H1 (cell line): ENCODE measurements at regions not wholly inside any gene's neighbourhood (a gene's known extent, or its start where the extent isn't known, plus 50 kb on each side); places are given as distances from the start of the nearest gene placed in this dataset.

ENCODE experiments used
- CTCF ChIA-PET: fragments of 300-600 bp; sonication (Branson Sonifier 250); formaldehyde crosslinking; loops from one replicate; lab custom pipeline; 2021; ENCODE audit not compliant: partially characterized antibody; lab: Charles Lee
- POLR2A ChIA-PET: fragments of 300-600 bp; sonication (Branson Sonifier 250); formaldehyde crosslinking; loops from one replicate; lab custom pipeline; 2021; ENCODE audit warnings: inconsistent platforms; ENCODE audit not compliant: partially characterized antibody; lab: Charles Lee
- DNase-seq, 2 experiments: peaks; one replicate each; pipeline versions ENCODE4 v3.0.0 to v3.0.0-alpha.2; 2010 to 2022; ENCODE audit warnings: low spot score in 2 of 2, low read depth in 1 of 2, mixed read lengths in 1 of 2
- FAIRE-seq: peaks from 2 replicates; lab custom pipeline; 2011; peaks lifted over from hg19 to GRCh38; lab: Jason Lieb, UNC
- H2AFZ ChIP-seq: 2 replicates; pipeline ENCODE4 v1.8.1; 2012; ENCODE audit warnings: low read length, inconsistent platforms
- H2AK5ac ChIP-seq: 2 replicates; pipeline ENCODE4 v1.6.1; 2013; ENCODE audit warnings: low read depth, low read length
- H2BK120ac ChIP-seq: replicated peaks from 2 replicates; pipeline ENCODE3; 2013; ENCODE audit warnings: low read depth, low read length, inconsistent platforms
- H2BK12ac ChIP-seq: 2 replicates; pipeline ENCODE4 v1.6.1; 2013; ENCODE audit warnings: low read depth, low read length
- H2BK15ac ChIP-seq: 2 replicates; pipeline ENCODE4 v1.6.1; 2013; ENCODE audit warnings: low read length
- H2BK20ac ChIP-seq: 2 replicates; pipeline ENCODE4 v1.6.1; 2013; ENCODE audit warnings: low read length
- H2BK5ac ChIP-seq: 2 replicates; pipeline ENCODE4 v1.6.1; 2013; ENCODE audit warnings: low read depth, low read length
- H3K14ac ChIP-seq: 2 replicates; pipeline ENCODE4 v1.6.1; 2013; ENCODE audit warnings: inconsistent platforms; ENCODE audit not compliant: insufficient read length
- H3K18ac ChIP-seq: 2 replicates; pipeline ENCODE4 v1.6.1; 2013; ENCODE audit warnings: low read length; ENCODE audit errors: extremely low read depth
- H3K23ac ChIP-seq: 2 replicates; pipeline ENCODE4 v1.6.1; 2013; ENCODE audit warnings: inconsistent platforms; ENCODE audit not compliant: insufficient read length
- H3K23me2 ChIP-seq: 2 replicates; pipeline ENCODE4 v1.6.1; 2013; ENCODE audit warnings: low read depth, low read length
- H3K27ac ChIP-seq: 2 replicates; pipeline ENCODE4 v1.6.1; 2011; ENCODE audit warnings: low read depth, low read length, inconsistent platforms
- H3K27me3 ChIP-seq, 4 experiments: replicated peaks in 1 of 4; 1 replicate in 1 of 4; 2 replicates in 3 of 4; pipeline versions ENCODE4 v1.6.1 to v1.8.1; 2011 to 2013; ENCODE audit warnings: low read length in 3 of 4, mild to moderate bottlenecking in 3 of 4, inconsistent platforms in 2 of 4, mixed read lengths in 2 of 4, moderate library complexity in 1 of 4; ENCODE audit not compliant: control insufficient read depth in 3 of 4, insufficient read depth in 3 of 4; ENCODE audit errors: extremely low read depth in 1 of 4
- H3K36me3 ChIP-seq, 4 experiments: 2 replicates each; pipeline versions ENCODE4 v1.6.1 to v1.8.1; 2011 to 2013; ENCODE audit warnings: mild to moderate bottlenecking in 4 of 4, low read length in 3 of 4, moderate library complexity in 2 of 4, control low read depth in 1 of 4, inconsistent platforms in 1 of 4; ENCODE audit not compliant: insufficient read depth in 4 of 4, control insufficient read depth in 2 of 4
- H3K4ac ChIP-seq: replicated peaks from 2 replicates; pipeline ENCODE3; 2013; ENCODE audit warnings: low read length, low read depth, mixed read lengths, inconsistent platforms; ENCODE audit not compliant: insufficient read length
- H3K4me1 ChIP-seq, 4 experiments: replicated peaks in 1 of 4; 1 replicate in 1 of 4; 2 replicates in 3 of 4; pipeline versions ENCODE4 v1.6.1 to v1.8.1; 2011 to 2013; ENCODE audit warnings: low read length in 3 of 4, inconsistent platforms in 2 of 4, mixed read lengths in 1 of 4; ENCODE audit not compliant: insufficient read depth in 4 of 4, control insufficient read depth in 3 of 4
- H3K4me2 ChIP-seq, 2 experiments: 2 replicates each; pipeline versions ENCODE4 v1.6.1 to v1.8.1; 2011 to 2013; ENCODE audit warnings: low read depth in 2 of 2, low read length in 2 of 2, control low read depth in 1 of 2, inconsistent platforms in 1 of 2, mild to moderate bottlenecking in 1 of 2; ENCODE audit not compliant: insufficient read depth in 1 of 2
- H3K4me3 ChIP-seq, 4 experiments: fragments of 200-600, 300-600 bp in 1 of 4; sonication (generic), shearing (Covaris generic), sonication (Bioruptor Twin) in 1 of 4; 2 replicates each; pipeline versions ENCODE4 v1.5.1 to v1.8.1; 2011 to 2016; ENCODE audit warnings: low read length in 4 of 4, low read depth in 3 of 4, control low read depth in 2 of 4, inconsistent platforms in 2 of 4, mild to moderate bottlenecking in 2 of 4, mixed read lengths in 1 of 4, moderate library complexity in 1 of 4; ENCODE audit not compliant: insufficient read depth in 2 of 4; ENCODE audit errors: extremely low read depth in 1 of 4
- H3K56ac ChIP-seq: replicated peaks from 2 replicates; pipeline ENCODE3; 2013; ENCODE audit warnings: low read depth, mild to moderate bottlenecking, mixed read lengths, low read length, inconsistent platforms; ENCODE audit not compliant: insufficient read length
- H3K79me1 ChIP-seq: 2 replicates; pipeline ENCODE4 v1.6.1; 2013; ENCODE audit warnings: low read depth, low read length, control low read depth
- H3K79me2 ChIP-seq, 2 experiments: 2 replicates each; pipeline versions ENCODE4 v1.6.1 to v1.8.1; 2012 to 2013; ENCODE audit warnings: low read length in 2 of 2, mild to moderate bottlenecking in 2 of 2, inconsistent platforms in 1 of 2; ENCODE audit not compliant: insufficient read depth in 2 of 2, control insufficient read depth in 1 of 2
- H3K9ac ChIP-seq, 4 experiments: replicated peaks in 1 of 4; 1 replicate in 1 of 4; 2 replicates in 3 of 4; pipeline versions ENCODE4 v1.6.1 to v1.8.1; 2011 to 2013; ENCODE audit warnings: low read depth in 3 of 4, low read length in 3 of 4, control low read depth in 2 of 4, mild to moderate bottlenecking in 2 of 4, moderate library complexity in 2 of 4, inconsistent platforms in 1 of 4; ENCODE audit errors: extremely low read depth in 1 of 4
- H3K9me3 ChIP-seq, 2 experiments: 2 replicates each; pipeline versions ENCODE4 v1.6.1 to v1.8.1; 2012 to 2013; ENCODE audit warnings: mild to moderate bottlenecking in 2 of 2, moderate library complexity in 2 of 2, control low read depth in 1 of 2, inconsistent platforms in 1 of 2, low read depth in 1 of 2, low read length in 1 of 2, mixed read lengths in 1 of 2; ENCODE audit not compliant: insufficient read depth in 2 of 2
- H4K20me1 ChIP-seq, 2 experiments: replicated peaks in 1 of 2; 2 replicates each; pipeline versions ENCODE3 to v1.8.1; 2011 to 2013; ENCODE audit warnings: inconsistent platforms in 2 of 2, low read length in 2 of 2, mild to moderate bottlenecking in 1 of 2; ENCODE audit not compliant: insufficient read depth in 2 of 2, control insufficient read depth in 1 of 2
- H4K5ac ChIP-seq: 2 replicates; pipeline ENCODE4 v1.6.1; 2013; ENCODE audit warnings: low read length, low read depth, mixed read lengths, inconsistent platforms; ENCODE audit not compliant: insufficient read length
- H4K8ac ChIP-seq: 2 replicates; pipeline ENCODE4 v1.8.0; 2013; ENCODE audit warnings: mild to moderate bottlenecking, moderate library complexity, low read length, inconsistent platforms; ENCODE audit not compliant: insufficient read depth; ENCODE audit errors: extremely low read depth
- H4K91ac ChIP-seq: replicated peaks from 2 replicates; pipeline ENCODE3; 2013; ENCODE audit warnings: low read length, mixed read lengths, inconsistent platforms; ENCODE audit not compliant: insufficient read length
- EGR1 ChIP-seq: IDR thresholded peaks from 2 replicates; pipeline ENCODE4 v1.6.1; 2011; ENCODE audit warnings: low read depth, low read length, borderline replicate concordance
- FOSL1 ChIP-seq: IDR thresholded peaks from 2 replicates; pipeline ENCODE4 v1.6.1; 2011; ENCODE audit warnings: mild to moderate bottlenecking, low read depth, low read length, moderate library complexity; ENCODE audit not compliant: insufficient read depth
- HDAC2 ChIP-seq, 2 experiments: fragments of 300-600 bp in 1 of 2; sonication (generic) in 1 of 2; IDR thresholded peaks; 2 replicates each; pipeline ENCODE4 v1.6.1; 2011 to 2012; ENCODE audit warnings: low read depth in 2 of 2, low read length in 2 of 2, mild to moderate bottlenecking in 2 of 2, moderate library complexity in 2 of 2, borderline replicate concordance in 1 of 2, inconsistent platforms in 1 of 2
- HDAC6 ChIP-seq: IDR thresholded peaks from one replicate; pipeline ENCODE4 v1.7.1; 2012; ENCODE audit warnings: low read depth, mild to moderate bottlenecking, inconsistent platforms, low read length, moderate library complexity
- JUND ChIP-seq: IDR thresholded peaks from 2 replicates; pipeline ENCODE4 v1.6.1; 2011; ENCODE audit warnings: mild to moderate bottlenecking, improper control_type of control experiment, low read length
- NRF1 ChIP-seq: IDR thresholded peaks from 2 replicates; pipeline ENCODE4 v1.6.1; 2011; ENCODE audit warnings: mild to moderate bottlenecking, low read depth, low read length, improper control_type of control experiment
- POLR2AphosphoS5 ChIP-seq: IDR thresholded peaks from 2 replicates; pipeline ENCODE4 v1.6.1; 2011; ENCODE audit warnings: low read depth, low read length
- RXRA ChIP-seq: IDR thresholded peaks from 2 replicates; pipeline ENCODE4 v1.6.1; 2011; ENCODE audit warnings: low read depth, mild to moderate bottlenecking, low read length, moderate library complexity; ENCODE audit not compliant: insufficient read depth
- SIN3A ChIP-seq, 2 experiments: IDR thresholded peaks in 1 of 2; conservative IDR thresholded peaks in 1 of 2; 2 replicates each; pipeline ENCODE4 v1.6.1; 2011 to 2012; ENCODE audit warnings: low read length in 2 of 2, improper control_type of control experiment in 1 of 2, low read depth in 1 of 2, mild to moderate bottlenecking in 1 of 2
- TAF7 ChIP-seq: optimal IDR thresholded peaks from 2 replicates; pipeline ENCODE3; 2011; ENCODE audit warnings: low read depth, mild to moderate bottlenecking, inconsistent platforms, low read length, moderate library complexity, borderline replicate concordance
- whole genome bisulfite sequencing, 2 experiments: shearing (Covaris generic) in 1 of 2; methylation state at CpG; one replicate each; pipeline versions ENCODE4 v1.1.6 to v1.1.7; 2013 to 2015; ENCODE audit warnings: low lambda C conversion rate in 2 of 2, mixed read lengths in 2 of 2, inconsistent platforms in 1 of 2, low coverage in 1 of 2, missing lambda C conversion rate in 1 of 2; ENCODE audit not compliant: insufficient replicate concordance in 2 of 2, insufficient coverage in 1 of 2, insufficient read length in 1 of 2; ENCODE audit errors: extremely low coverage in 1 of 2, missing lambda C conversion rate in 1 of 2; 5-methylcytosine and 5-hydroxymethylcytosine counted together

DNA sequence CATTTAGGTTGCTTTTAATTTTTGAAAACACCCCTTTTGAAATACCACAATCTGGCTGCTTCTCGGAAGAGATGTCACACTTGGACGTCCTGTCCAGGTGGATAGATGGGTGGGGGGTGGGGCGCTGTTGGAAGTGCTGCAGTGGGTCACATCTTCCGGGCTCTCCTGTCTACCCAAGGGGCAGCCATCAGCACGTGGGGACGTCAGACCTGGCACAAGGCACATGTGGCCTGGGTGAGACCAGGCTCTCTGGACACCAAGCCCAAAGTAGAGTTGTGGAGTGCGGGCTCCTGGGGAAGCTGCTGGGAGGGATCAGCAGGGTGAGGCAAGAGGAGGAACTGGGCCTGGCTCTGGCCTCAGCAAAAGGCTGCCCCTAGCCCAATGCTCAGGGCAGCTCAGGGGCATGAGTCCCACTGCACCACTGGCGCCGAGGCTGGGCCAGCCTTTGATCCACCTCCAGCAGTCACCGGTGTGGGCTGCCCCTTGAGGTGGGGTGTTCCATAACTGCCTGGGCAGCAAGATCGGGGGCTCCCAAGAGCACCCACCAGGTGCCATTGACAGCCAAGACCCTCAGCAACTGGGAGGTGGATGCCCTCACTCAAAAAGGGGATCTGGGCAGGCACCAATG lies 68.6 kb upstream of the CCND1 start:
- no peak overlapping the region for H3K4me3 ChIP-seq
- DNase-seq, result peak in 1 of 2 experiments; percentile 20
- TF ChIP-seq FOSL1 (no peak), POLR2AphosphoS5 (no peak), EGR1 (no peak), HDAC2 (IDR thresholded peaks at IDR 0.05; ENCODE audit: borderline replicate concordance in 1 of 2, low read depth in 2 of 2, low read length in 2 of 2) (no peak), SIN3A (conservative IDR thresholded peaks at IDR 0.05 in 1 of 2, IDR thresholded peaks at IDR 0.05 in 1 of 2; ENCODE audit: low read depth in 1 of 2, low read length in 2 of 2) (no peak), NRF1 (no peak), JUND (no peak), TAF7 (no peak), RXRA (no peak), HDAC6 (no peak)
- TF ChIP-seq, all 59 proteins: peak for 0
- Histone ChIP-seq H3K27me3 (no peaks in the 10 kb centered on the region), H3K79me1 (no peaks in the 10 kb centered on the region), H4K8ac (no peak overlapping the region), H2BK15ac (no peak overlapping the region), H3K4ac (no peak overlapping the region), H2BK20ac (no peak overlapping the region), H3K9me3 (no peaks in the 10 kb centered on the region), H2AFZ (no peak overlapping the region), H3K23ac (no peak overlapping the region), H4K20me1 (no peaks in the 10 kb centered on the region), H2AK5ac (no peak overlapping the region), H3K79me2 (no peaks in the 10 kb centered on the region), H4K5ac (no peak overlapping the region), H3K36me3 (no peaks in the 10 kb centered on the region), H3K14ac (no peak overlapping the region), H3K4me1 (no peaks in the 10 kb centered on the region), H3K4me2 (no peak overlapping the region), H3K56ac (no peak overlapping the region), H2BK5ac (no peak overlapping the region), H4K91ac (no peak overlapping the region), H3K23me2 (no peaks in the 10 kb centered on the region), H3K9ac (no peak overlapping the region), H3K27ac (no peak overlapping the region), H2BK12ac (no peak overlapping the region), H2BK120ac (no peak overlapping the region), H3K18ac (no peak overlapping the region)
- POLR2A ChIA-PET, result no interaction called here
- no peak for FAIRE-seq
- CTCF ChIA-PET, result interaction anchor here (3.4 kb wide), 1 partner anchor 16 kb away, joined by 11 read pairs; no protein-coding TSS in a partner anchor
- 96% methylated on average over 10 of the region's 11 CpGs; no CpG with 5 or more reads in 1 of the 2 experiments for whole genome bisulfite sequencing, 2 experiments
